Hepatocyte (in vitro differentiated cells): ENCODE measurements at regions not wholly inside any gene's neighbourhood (a gene's known extent, or its start where the extent isn't known, plus 50 kb on each side); places are given as distances from the start of the nearest gene placed in this dataset.

Experiments
- EZH2 ChIP-seq: fragments of 200-600 bp; sonication (generic); IDR thresholded peaks from 2 replicates; pipeline ENCODE4 v1.6.1; 2016; ENCODE audit warnings: antibody characterized with exemption, mild to moderate bottlenecking, borderline replicate concordance
- TF ChIP-seq, protein P1 (sequence below): fragments of 200-600 bp; sonication (generic); IDR thresholded peaks from 2 replicates; pipeline ENCODE4 v1.5.1; 2016; ENCODE audit warnings: antibody characterized with exemption, mild to moderate bottlenecking; ENCODE audit not compliant: poor library complexity

DNA sequence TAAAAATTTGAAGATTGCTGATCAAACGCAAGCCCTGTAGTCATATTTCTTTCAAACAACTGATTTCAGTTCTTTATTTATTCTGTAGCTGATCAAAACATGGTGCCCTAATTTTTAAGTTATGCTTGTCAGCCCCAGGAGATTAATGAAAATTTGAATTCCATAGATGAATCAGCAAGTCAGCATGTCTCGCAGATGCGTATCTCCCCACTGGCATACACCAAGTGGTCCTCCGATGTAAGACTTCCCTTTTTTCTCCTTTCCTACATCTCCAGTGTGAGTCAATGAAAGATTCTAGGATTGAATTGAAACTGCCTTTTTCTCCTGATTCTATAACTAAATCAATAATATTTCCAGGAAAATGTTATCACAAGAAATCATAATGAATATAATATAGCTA lies 539.6 kb upstream of the NOX3 start:
- TF ChIP-seq, protein P1, sequence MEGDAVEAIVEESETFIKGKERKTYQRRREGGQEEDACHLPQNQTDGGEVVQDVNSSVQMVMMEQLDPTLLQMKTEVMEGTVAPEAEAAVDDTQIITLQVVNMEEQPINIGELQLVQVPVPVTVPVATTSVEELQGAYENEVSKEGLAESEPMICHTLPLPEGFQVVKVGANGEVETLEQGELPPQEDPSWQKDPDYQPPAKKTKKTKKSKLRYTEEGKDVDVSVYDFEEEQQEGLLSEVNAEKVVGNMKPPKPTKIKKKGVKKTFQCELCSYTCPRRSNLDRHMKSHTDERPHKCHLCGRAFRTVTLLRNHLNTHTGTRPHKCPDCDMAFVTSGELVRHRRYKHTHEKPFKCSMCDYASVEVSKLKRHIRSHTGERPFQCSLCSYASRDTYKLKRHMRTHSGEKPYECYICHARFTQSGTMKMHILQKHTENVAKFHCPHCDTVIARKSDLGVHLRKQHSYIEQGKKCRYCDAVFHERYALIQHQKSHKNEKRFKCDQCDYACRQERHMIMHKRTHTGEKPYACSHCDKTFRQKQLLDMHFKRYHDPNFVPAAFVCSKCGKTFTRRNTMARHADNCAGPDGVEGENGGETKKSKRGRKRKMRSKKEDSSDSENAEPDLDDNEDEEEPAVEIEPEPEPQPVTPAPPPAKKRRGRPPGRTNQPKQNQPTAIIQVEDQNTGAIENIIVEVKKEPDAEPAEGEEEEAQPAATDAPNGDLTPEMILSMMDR = no peak
- no peak for TF ChIP-seq EZH2
